SU-DHL-6 (cell line): ENCODE measurements at regions not wholly inside any gene's neighbourhood (a gene's known extent, or its start where the extent isn't known, plus 50 kb on each side); places are given as distances from the start of the nearest gene placed in this dataset.

ENCODE experiments used
- CTCF ChIP-seq: fragments of 200-600 bp; sonication (generic); IDR thresholded peaks from one replicate; pipeline ENCODE4 v1.5.1; 2017; ENCODE audit warnings: antibody characterized with exemption, mild to moderate bottlenecking, low read length, moderate library complexity; ENCODE audit not compliant: insufficient read depth, poor library complexity, severe bottlenecking
- EZH2phosphoT487 ChIP-seq: fragments of 200-600 bp; sonication (generic), shearing (Covaris generic); conservative IDR thresholded peaks from 2 replicates; pipeline ENCODE4 v1.6.1; 2018; ENCODE audit warnings: mild to moderate bottlenecking, antibody characterized with exemption, low read length, moderate library complexity, mixed read lengths

GRCh38 chr5:28914297-28914696, 1875.9 kb upstream of the CDH9 start:
- TF ChIP-seq EZH2phosphoT487 (no peak), CTCF (no peak)
